Keratinocyte (primary cell): ENCODE measurements at regions not wholly inside any gene's neighbourhood (a gene's known extent, or its start where the extent isn't known, plus 50 kb on each side); places are given as distances from the start of the nearest gene placed in this dataset.
"Not testable (repeated sequence)": the region's sequence is repeated elsewhere in the genome, so short reads cannot be mapped to it uniquely, and the experiment has no call there.

Source experiments
- CTCF ChIP-seq, 3 experiments: IDR thresholded peaks in 1 of 3; conservative IDR thresholded peaks in 1 of 3; optimal IDR thresholded peaks in 1 of 3; 2 replicates in 2 of 3; 3 replicates in 1 of 3; pipeline versions ENCODE3 to v1.5.1; 2011; ENCODE audit warnings: low read length in 3 of 3, mild to moderate bottlenecking in 3 of 3, moderate library complexity in 2 of 3, control low read depth in 1 of 3, inconsistent platforms in 1 of 3; ENCODE audit not compliant: insufficient read depth in 2 of 3; ENCODE audit errors: extremely low read depth in 1 of 3
- EZH2 ChIP-seq: IDR thresholded peaks from one replicate; pipeline ENCODE4 v1.6.1; 2012; ENCODE audit warnings: inconsistent platforms, mild to moderate bottlenecking, low read length, moderate library complexity

- not testable (repeated sequence) for TF ChIP-seq EZH2; CTCF (optimal IDR thresholded peaks at IDR 0.05 in 1 of 3, IDR thresholded peaks at IDR 0.05 in 1 of 3, conservative IDR thresholded peaks at IDR 0.05 in 1 of 3; ENCODE audit: extremely low read depth in 1 of 3, insufficient read depth in 2 of 3, low read length in 3 of 3)
Observed at GRCh38 chr10:109046427-109046826, 876.9 kb downstream of the XPNPEP1 start.
